ENCODE measurements at regions not wholly inside any gene's neighbourhood (a gene's known extent, or its start where the extent isn't known, plus 50 kb on each side); places are given as distances from the start of the nearest gene placed in this dataset.

DNA sequence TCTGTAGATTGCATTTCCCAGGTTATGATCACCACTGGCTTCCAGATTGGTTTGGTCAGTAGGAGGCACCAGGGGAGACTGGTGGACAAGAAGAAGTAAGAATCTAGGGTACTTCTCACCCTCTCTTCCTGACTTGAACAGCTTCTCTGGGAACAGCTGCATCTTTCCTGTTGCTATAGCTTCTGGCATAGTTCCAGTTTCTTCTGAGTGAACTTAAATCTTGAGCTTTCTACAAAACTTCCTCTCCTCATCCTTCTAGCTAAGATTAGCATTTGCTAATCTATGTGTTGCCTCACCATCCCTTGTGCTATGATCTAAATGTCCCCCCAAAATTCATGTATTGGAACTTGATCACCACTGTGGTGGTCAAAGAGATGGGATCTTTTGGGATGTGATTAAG lies 724.6 kb downstream of the UTRN start:
- ChIA-PET POLR2A (no interaction called here), CTCF (no interaction called here)
- TF ChIP-seq SP1 (IDR thresholded peaks at IDR 0.05) (no peak), ELF4 (IDR thresholded peaks at IDR 0.05) (no peak), SUZ12 (IDR thresholded peaks at IDR 0.05) (no peak), ARNT (IDR thresholded peaks at IDR 0.05) (no peak), NFRKB (IDR thresholded peaks at IDR 0.05) (no peak), TARDBP (IDR thresholded peaks at IDR 0.05) (no peak), CTBP1 (IDR thresholded peaks at IDR 0.05; ENCODE audit: borderline replicate concordance) (no peak), L3MBTL2 (conservative IDR thresholded peaks at IDR 0.05) (no peak), FOXK2 (IDR thresholded peaks at IDR 0.05) (no peak), HDGF (IDR thresholded peaks at IDR 0.05; ENCODE audit: borderline replicate concordance) (no peak)
- no peak for DNase-seq (ENCODE audit: extremely low spot score)

- no peak for DNase-seq (ENCODE audit: extremely low spot score)
- TF ChIP-seq L3MBTL2 (conservative IDR thresholded peaks at IDR 0.05) = no peak
- no peak for TF ChIP-seq ZNF384 (IDR thresholded peaks at IDR 0.05)
- no peak for TF ChIP-seq ELF4 (IDR thresholded peaks at IDR 0.05)
- TF ChIP-seq HDGF (IDR thresholded peaks at IDR 0.05; ENCODE audit: borderline replicate concordance) = no peak
- TF ChIP-seq ARNT (IDR thresholded peaks at IDR 0.05) = no peak
- no peak for TF ChIP-seq NFRKB (IDR thresholded peaks at IDR 0.05)
- TF ChIP-seq LEF1 (IDR thresholded peaks at IDR 0.05; ENCODE audit: borderline replicate concordance) = no peak
- TF ChIP-seq FOXA1 (IDR thresholded peaks at IDR 0.05) = no peak
- no peak for TF ChIP-seq CTBP1 (IDR thresholded peaks at IDR 0.05; ENCODE audit: borderline replicate concordance)
- no peak for TF ChIP-seq PKNOX1 (IDR thresholded peaks at IDR 0.05)
- no peak for TF ChIP-seq FOXM1 (IDR thresholded peaks at IDR 0.05; ENCODE audit: borderline replicate concordance)
- no peak for TF ChIP-seq SP1 (IDR thresholded peaks at IDR 0.05)
- no peak for TF ChIP-seq TARDBP (IDR thresholded peaks at IDR 0.05)
- TF ChIP-seq FOXK2 (IDR thresholded peaks at IDR 0.05) = no peak
- TF ChIP-seq BHLHE40 (IDR thresholded peaks at IDR 0.05; ENCODE audit: borderline replicate concordance) = no peak
- TF ChIP-seq SUZ12 (IDR thresholded peaks at IDR 0.05) = no peak
Observed at GRCh38 chr6:145012039-145012662, 723.2 kb downstream of the EPM2A start.

GRCh38 chr6:145015739-145016558 lies 719.4 kb downstream of the EPM2A start:
- POLR2A ChIA-PET = no interaction called here
- CTCF ChIA-PET = no interaction called here
- DNase-seq (ENCODE audit: extremely low spot score) = no peak
- TF ChIP-seq BHLHE40 (IDR thresholded peaks at IDR 0.05; ENCODE audit: borderline replicate concordance) = no peak
- TF ChIP-seq FOXA1 (IDR thresholded peaks at IDR 0.05) = no peak
- no peak for TF ChIP-seq NFRKB (IDR thresholded peaks at IDR 0.05)
- no peak for TF ChIP-seq FOXM1 (IDR thresholded peaks at IDR 0.05; ENCODE audit: borderline replicate concordance)
- TF ChIP-seq SP1 (IDR thresholded peaks at IDR 0.05) = no peak
- TF ChIP-seq CTBP1 (IDR thresholded peaks at IDR 0.05; ENCODE audit: borderline replicate concordance) = no peak
- no peak for TF ChIP-seq ARNT (IDR thresholded peaks at IDR 0.05)
- no peak for TF ChIP-seq ZNF384 (IDR thresholded peaks at IDR 0.05)
- no peak for TF ChIP-seq PKNOX1 (IDR thresholded peaks at IDR 0.05)

More at GRCh38 chr6:145012039-145012662, 723.2 kb downstream of the EPM2A start:
- POLR2A ChIA-PET = no interaction called here
- CTCF ChIA-PET = no interaction called here

DNA sequence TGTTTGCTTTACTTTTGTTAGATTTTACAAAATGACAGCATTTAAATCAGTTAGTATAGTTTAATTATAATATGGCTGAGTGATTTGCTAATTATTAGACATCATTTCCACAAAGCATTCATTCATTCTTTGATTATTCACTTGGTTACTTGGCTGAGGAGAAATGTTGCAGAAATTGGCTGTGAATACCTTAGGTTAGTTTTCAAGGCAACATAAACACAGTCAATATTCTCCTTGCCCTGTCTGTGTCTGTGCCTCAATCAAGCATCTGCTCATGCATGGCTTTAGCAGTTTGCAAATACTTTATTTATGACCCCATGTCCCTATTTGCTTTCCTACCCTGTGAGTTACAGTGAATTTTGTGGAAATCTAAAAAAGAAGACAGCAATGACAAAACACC lies 718.3 kb downstream of the EPM2A start:
- ChIA-PET CTCF (no interaction called here), POLR2A (no interaction called here)
- no peak for TF ChIP-seq TARDBP (IDR thresholded peaks at IDR 0.05)
- DNase-seq (ENCODE audit: extremely low spot score) = no peak

DNA sequence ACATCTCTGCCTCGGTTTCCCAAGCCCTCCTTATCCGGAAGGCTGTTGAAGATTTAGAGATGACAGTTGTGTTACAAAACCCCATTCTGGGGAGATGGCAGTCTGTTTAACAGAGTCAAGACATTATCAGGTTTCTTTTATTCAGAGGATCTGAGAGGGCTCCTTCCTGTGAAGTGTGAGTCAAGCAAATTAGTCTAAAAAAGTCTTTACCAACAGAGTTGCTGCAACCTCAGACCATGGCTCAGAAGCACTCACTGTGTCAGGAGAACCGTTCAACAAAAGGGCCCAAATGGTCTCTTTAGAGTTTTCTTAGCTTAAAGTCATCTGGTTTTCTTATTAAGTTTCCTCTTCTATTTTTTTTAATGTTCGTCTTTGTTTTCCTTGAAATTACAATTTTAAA lies 717.8 kb downstream of the EPM2A start:
- ChIA-PET CTCF (no interaction called here), POLR2A (no interaction called here)
- DNase-seq (ENCODE audit: extremely low spot score) = no peak
- TF ChIP-seq PKNOX1 (IDR thresholded peaks at IDR 0.05) (no peak), ELF4 (IDR thresholded peaks at IDR 0.05) (no peak), ZNF384 (IDR thresholded peaks at IDR 0.05) (no peak), SUZ12 (IDR thresholded peaks at IDR 0.05) (no peak), LEF1 (IDR thresholded peaks at IDR 0.05; ENCODE audit: borderline replicate concordance) (no peak), L3MBTL2 (conservative IDR thresholded peaks at IDR 0.05) (no peak), CTBP1 (IDR thresholded peaks at IDR 0.05; ENCODE audit: borderline replicate concordance) (no peak), ARNT (IDR thresholded peaks at IDR 0.05) (no peak), TARDBP (IDR thresholded peaks at IDR 0.05) (no peak), BHLHE40 (IDR thresholded peaks at IDR 0.05; ENCODE audit: borderline replicate concordance) (no peak), HDGF (IDR thresholded peaks at IDR 0.05; ENCODE audit: borderline replicate concordance) (no peak), FOXM1 (IDR thresholded peaks at IDR 0.05; ENCODE audit: borderline replicate concordance) (no peak), SP1 (IDR thresholded peaks at IDR 0.05) (no peak), FOXA1 (IDR thresholded peaks at IDR 0.05) (no peak), FOXK2 (IDR thresholded peaks at IDR 0.05) (no peak), NFRKB (IDR thresholded peaks at IDR 0.05) (no peak)

- TF ChIP-seq HDGF (IDR thresholded peaks at IDR 0.05; ENCODE audit: borderline replicate concordance) = no peak
- TF ChIP-seq TARDBP (IDR thresholded peaks at IDR 0.05) = no peak
- CTCF ChIA-PET = no interaction called here
Observed at GRCh38 chr6:145018027-145018426, 717.3 kb downstream of the EPM2A start.

More at GRCh38 chr6:145018027-145018426, 717.3 kb downstream of the EPM2A start:
- no peak for DNase-seq (ENCODE audit: extremely low spot score)
- POLR2A ChIA-PET = no interaction called here
